GM18519 (cell line): ENCODE measurements at regions not wholly inside any gene's neighbourhood (a gene's known extent, or its start where the extent isn't known, plus 50 kb on each side); places are given as distances from the start of the nearest gene placed in this dataset.
"Not testable (repeated sequence)": the region's sequence is repeated elsewhere in the genome, so short reads cannot be mapped to it uniquely, and the experiment has no call there.

Experiments
- ATAC-seq: cut with Tn5 transposase; IDR thresholded peaks from one replicate; pipeline ENCODE4 v1.9.1; 2021; ENCODE audit warnings: mild to moderate bottlenecking, moderate library complexity; ENCODE audit not compliant: unreplicated experiment, low FRiP score

DNA sequence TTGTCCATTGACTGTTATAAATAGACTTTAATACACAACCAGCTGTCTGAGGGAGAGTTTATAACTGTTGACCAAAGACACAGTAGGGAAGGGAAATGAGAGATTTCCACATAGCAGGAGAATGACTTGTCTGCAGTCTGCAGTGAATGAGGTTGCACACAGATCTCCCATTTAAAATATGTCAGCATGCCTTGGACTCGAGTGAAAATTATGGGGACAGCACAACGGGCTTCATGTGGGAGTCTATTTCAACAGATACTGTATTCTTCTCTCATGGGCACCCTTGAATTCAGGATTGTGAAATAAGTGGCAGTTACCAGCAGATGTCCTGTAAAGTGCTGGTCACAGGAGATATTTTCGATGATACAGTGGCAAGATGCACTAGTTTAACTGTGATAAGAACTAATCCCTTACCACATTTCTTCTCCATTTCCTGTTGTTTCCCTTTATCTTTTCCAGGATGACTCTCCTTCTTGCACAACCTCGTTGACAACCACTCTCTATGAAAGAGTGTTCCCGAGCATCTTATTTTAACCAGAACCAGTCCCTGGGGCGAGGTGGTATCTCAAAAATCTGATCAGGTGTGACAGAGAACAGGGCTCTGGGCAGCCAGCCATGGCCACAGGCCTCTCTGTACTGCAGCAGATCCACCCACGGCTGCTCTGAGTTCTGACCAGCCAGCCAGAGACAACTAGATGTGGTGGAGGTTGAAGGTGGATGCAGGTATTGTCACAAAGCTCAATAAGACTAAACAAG is 51.5 kb upstream of the MAP3K1 start:
- ATAC-seq, result no peak

DNA sequence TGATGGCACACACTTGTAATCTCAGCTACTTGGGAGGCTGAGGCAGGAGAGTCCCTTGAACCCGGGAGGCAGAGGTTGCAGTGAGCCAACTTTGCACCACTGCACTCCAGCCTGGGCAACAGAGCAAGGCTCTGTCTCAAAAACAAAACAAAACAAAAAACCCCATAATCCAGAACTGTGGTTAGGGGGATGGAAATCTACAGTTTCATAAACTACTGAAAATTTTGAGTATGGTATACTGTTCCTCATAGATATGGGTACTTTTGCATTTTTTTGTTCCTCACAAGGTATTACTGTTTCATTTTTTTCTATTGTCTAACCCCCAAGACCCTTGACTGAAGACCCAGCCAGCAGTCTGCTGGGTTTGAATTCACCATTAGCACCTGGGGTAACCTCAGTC is 52.2 kb upstream of the MAP3K1 start:
- no peak for ATAC-seq

DNA sequence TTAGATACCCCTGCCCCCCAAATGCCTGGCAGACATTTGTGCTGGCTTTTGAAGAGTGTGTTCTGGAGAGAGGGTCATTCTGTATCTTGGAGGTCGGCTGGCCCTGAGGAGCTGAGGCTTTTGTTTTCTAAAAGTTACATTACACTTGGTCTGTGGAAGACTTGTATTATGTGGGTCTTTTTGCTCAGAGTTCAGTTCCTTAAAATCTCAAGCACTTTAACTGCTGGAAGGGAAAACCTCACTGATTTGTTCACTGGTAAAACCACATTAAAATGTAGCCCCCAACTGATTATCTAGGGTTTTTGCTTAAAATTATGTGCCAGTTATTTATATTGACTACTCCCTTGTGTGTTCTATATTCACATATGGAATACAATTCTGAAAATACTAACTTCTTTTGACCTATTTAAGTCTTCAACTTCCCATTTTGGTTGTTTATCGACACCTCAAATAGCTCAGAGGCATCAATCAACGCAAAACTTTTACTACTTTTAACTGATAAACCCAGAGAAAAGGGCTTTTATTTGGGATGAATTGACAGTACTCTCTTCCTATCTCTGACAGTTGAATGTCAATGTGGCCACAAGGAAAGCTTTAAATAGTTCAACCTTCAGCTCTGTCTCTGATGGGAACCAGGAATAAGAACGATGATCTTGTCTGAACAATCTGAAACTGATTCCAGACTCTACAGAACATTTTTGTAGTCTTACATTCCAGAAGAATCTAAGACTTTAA is 54.0 kb upstream of the MAP3K1 start:
- ATAC-seq, result no peak

DNA sequence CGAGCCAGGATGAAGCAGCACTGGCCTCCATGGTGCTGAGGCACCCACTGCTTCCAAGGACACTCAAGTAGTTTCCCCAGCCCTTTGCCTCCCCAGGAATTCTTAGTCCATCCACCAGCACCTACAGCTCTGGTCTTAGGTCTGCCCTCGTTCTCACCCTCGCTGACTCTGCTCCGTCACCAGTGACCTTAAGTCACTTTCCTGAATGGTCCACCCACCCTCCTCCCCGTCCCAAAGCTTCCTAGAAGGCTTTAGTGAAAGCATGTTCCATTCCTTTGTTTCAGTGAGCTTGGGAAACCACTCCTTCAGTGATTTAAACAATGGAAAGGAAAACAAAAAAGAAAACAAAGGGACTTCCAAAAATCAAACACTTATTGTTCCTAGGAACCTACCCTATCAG is 54.6 kb upstream of the MAP3K1 start:
- no peak for ATAC-seq

DNA sequence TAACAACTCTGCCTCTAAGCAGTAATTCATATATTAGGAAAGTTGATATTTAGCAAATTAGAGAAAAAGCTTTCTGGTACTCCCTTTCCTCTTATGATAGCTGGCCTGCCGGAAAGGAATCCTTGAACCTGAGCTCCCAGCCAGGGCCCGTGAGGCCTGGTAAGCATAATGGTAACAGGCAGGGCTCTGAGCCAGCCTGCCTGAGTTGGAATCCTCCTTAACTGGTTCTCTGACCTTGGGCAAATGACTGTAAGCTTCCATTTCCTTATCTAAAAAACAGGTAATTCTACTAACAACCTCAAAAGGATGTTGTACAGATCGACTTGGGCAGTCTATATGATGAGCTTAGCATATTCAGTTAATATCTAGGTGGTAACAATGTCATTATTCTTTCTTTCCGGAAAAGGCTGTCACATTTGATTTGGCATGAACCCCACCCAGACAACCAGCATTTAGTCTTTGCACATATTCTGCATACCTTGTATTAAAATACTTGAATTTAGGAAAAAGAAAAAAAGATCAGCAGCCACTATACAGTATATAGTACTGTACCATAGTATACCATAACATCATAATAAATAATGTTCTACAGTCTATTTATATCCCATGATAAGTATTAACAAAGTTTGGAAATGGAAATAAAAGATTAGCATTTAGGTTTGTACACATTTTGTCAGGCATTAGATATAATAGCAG is 55.7 kb upstream of the MAP3K1 start:
- no peak for ATAC-seq

DNA sequence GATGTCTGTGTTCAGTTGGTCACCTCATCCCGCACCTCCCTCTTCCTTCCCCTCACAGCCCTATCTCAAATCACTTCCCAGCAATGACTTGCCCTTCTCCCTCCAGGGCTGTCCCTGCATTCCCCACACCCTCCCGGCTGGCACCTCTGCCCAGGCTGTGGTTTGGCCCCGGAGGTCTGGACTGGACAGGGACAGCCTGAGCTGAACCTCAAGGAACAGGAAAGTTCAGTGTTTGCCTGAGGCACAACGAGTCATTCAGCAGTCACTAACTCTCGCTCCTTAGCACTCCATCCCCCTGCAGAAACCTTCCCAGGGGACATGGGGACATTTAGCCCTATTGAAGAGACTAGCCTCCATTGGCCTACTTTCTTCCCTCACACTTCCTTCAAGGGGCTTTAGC is 58.3 kb upstream of the MAP3K1 start:
- no peak for ATAC-seq

DNA sequence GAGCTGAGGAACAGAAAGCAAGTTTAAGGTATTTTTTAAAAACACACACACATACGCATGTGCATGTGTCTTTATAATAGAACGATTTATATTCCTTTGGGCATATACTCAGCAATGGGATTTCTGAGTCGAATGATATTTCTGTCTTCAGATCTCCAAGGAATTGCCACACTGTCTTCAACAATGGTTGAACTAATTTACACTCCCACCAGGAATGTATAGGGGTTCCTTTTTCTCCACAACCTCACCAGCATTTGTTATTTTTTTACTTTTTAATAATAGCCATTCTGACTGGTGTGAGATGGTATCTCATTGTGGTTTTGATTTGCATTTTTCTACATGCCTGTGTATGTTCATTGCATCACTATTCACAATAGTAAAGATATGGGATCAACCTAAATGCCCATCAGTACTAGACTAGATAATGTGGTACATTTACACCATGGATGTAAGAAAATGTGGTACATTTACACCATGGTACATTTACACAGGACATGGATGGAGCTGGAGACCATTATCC is 60.3 kb upstream of the MAP3K1 start:
- no peak for ATAC-seq

DNA sequence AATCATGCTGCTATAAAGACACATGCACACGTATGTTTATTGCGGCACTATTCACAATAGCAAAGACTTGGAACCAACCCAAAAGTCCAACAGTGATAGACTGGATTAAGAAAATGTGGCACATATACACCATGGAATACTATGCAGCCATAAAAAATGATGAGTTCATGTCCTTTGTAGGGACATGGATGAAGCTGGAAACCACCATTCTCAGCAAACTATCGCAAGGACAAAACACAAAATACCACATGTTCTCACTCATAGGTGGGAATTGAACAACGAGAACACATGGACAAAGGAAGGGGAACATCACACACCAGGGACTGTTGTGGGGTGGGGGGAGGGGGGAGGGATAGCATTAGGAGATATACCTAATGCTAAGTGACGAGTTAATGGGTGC is 61.8 kb upstream of the MAP3K1 start:
- not testable (repeated sequence) for ATAC-seq

DNA sequence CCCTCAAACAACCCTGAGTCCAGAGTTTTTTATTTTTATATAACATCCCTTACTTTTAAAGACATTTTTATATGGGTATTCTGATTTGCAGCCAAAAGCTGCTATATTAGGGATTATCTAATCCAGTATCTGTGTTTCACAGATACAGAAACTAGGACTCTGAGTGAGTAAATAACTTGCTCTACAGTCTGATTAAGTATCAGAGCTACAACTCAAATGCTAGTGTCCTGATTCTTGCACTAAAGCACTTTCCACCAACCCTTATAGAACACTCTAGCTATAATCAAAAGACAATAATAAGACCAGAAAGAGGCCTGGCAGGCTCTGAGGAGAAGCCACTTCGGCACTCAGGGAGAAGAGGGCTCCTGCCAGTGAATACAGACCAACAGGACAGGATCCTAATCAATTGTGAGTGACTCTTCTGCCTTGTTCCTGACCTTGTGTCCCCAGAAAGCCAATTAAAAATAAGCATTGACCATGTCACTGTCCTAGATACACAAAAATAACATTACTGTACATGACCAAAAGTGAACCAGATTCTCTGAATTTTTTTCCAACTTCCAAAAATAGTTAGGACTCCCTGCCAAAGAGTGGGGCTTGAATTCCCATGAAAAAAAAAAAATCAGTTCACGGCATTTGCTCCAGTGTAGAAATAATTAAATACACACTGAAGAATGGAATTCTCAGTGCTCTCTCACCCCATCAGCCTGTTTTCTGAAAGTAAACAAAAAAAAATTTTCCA is 63.6 kb upstream of the MAP3K1 start:
- ATAC-seq, result no peak

DNA sequence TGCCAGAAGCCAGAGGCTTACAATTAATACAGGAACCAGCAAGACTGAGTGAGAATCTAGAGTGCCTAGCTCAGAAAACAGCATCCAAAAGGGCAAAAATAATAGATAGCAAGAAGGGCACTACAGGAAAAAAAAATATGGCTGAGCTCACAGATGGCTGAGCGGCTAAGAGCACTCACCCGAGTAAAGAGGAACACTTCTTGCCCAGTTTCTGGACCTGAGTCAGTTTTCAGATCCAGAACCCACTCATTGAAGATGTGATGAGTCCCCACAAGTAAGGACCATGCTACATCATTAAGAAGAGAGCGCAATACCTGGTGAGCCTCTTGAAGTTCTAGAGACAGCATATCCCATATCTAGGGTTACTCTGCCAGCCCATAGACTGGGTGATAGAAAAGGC is 65.5 kb upstream of the MAP3K1 start:
- ATAC-seq, result no peak

DNA sequence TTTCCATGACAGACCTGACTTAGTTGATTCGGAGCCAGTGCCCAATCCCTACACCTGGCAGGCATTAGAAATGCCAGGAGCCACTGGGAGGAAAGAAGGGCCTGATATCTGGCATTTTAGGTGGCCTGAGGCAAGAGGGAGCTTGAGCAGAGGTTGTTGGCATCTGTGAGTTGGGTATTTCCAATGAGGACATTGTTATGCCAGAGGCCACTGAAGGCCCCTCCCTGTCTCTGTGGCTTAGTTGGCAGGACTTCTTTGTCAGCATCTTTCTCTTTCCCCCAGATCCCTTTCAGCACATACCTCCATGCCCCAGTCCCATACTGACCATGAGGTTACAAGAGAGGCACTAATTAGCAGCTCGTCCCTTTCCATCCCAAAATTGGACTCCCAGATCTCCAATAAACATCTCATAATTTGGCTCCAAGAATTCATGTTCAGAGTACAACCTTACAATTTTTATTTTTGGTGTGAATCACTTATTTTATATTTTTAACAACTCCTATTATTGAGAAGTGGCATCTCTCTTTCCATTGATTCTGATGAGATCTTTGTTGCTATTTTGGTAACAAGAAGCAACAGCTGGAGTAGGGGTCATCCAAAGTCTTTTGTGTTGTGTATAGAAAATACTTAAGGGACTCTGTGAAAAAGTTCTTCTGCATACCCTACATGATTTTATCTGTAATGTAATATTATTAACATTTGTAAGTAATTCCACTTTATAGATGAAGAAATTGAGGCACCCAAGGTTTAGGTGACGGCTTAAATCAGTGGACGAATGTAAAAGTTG is 68.6 kb upstream of the MAP3K1 start:
- ATAC-seq, result no peak

DNA sequence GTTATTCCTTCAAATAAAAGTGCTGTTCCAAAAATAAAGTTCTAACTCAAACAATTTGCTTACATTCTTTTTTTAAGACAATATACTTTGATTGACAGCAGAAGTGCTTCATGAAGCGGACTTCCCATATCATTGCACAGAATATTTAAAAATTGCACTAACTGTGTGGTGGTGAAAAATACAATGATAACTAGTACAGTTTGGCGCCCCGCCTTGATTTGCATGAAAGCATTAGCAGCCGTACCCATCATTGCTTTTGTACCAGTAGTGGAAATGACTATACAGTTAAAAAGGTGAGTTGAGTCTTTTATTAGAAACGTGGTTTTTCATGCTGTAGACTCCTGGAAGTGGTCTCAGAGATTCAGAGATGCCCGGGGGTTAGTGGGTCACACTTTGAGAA is 69.5 kb upstream of the MAP3K1 start:
- ATAC-seq, result no peak

DNA sequence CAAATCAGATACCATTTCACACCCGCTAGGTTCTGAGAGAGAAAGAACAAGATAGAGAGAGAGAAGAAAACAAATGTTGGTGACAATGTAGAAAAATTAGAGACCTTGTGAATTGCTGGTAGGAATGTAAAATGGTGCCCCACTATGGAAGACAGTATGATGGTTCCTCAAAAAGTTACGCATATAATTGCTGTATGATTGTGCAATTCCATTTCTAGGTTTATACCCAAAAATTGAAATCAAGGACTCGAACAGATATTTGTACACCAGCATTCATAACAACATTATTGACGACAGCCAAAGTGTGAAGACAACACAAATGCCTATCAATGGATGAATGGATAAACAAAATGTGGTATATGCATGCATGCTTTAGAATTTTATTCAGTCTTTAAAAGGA is 74.5 kb upstream of the MAP3K1 start:
- no peak for ATAC-seq

DNA sequence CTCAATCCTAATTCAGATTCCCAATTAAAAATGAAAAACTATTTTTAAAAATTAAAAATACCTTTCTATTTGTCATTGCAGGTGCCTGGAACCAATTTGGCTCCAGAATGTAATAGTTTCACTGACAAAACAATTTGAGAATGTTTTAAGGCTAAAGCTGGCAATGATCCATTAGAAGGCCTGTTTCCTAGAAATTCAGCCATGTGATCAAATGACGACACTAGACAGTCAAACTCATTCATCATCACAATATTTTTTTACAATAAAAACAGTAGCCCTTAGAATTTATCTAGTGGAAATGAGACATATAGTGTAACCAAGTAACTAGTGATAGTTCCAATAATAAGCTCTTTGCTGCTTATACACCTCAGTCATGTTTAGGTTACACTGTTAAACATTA is 75.4 kb upstream of the MAP3K1 start:
- ATAC-seq, result no peak

DNA sequence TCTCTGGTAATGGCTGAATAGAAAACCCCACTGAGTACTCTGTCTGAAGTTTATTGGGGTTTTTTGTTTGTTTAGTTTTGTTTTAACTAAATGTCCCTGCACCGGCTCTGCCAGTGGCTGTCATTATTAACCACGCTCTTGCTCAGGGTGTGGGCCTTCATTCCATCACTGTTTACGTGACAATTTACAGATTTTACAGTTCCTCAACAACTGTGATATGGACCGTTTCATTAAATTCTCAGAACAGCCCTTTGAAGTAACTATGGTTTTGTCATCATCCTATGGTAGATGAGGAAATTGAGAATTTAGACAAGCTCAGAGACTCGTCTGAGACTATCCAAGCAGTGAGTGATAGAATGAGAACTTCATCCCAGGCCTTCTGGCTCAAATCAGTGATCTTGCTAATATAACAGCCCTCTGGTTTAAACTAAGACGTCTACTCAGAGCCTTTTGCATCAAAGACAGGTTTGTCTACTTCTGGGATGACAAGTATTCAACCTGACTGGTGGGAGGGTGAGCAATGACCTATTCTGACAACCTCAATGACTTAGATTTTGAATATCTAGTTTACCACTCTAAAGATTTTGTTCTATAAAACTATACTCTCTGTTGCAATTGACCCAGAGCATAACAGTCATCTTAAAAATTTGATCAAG is 77.3 kb upstream of the MAP3K1 start:
- no peak for ATAC-seq

DNA sequence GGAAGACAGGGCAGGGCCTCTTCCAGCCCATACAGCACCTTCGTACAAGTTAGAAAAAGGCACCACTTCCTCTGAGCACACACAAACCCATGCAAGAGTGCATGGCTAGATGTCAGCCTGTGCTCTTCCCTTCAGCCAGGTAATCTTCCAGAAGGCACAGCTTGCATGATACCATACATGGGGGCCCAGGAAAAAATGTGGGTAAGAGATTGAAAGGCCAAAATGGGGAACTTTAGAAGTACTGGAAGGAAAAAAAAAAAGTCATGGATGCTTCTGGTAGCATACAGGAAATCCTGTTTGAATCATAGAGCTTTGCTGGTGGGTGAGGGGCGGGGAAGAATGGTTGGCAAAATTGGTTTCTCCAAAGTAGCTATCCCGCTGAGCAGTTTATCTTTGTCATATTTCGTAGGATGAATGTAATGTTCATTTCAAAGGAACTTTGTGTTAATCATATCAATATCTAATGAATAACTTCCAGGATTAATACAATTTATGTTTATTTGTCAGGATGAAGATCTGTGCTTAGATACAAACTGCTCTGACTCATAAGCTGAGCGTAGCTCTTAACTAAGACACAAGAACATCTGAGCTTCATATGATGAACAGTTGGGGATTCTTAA is 78.2 kb upstream of the MAP3K1 start:
- no peak for ATAC-seq

DNA sequence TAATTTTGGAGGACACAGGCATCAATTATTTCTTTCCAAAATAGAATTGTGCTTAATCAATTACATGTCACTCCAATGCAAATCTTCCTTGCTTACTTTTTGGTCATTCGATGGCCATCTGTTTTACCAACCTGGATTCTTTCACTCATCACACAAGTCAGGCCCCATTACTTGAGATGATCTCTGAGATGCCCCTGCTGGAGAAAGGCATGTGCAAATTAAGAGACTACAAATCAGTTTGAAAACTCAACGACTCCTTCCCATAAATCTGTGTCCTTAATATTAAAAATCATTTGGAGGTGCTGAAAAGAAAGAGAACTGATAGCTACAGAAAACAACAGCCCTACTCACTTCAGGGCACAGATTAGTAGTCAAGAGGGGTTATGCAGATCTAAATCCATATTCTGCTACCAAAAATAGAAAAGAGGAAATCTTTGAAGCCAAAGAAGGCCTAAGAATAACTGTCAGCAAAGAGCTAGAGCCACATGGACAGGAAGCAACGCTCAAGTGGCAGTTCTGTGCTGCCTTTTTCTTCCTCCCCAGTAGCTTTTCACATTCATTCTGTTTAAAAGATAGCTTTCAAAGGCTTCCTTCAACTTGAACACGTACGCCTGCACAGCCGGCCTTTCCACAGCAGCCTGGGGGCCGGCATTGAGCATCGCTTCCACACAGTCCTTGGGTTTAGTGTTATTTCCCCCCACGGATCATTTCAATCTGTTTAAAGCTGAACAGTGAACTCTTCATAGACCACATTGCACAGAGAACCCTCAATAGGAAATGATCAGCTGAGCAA is 79.3 kb upstream of the MAP3K1 start:
- no peak for ATAC-seq

DNA sequence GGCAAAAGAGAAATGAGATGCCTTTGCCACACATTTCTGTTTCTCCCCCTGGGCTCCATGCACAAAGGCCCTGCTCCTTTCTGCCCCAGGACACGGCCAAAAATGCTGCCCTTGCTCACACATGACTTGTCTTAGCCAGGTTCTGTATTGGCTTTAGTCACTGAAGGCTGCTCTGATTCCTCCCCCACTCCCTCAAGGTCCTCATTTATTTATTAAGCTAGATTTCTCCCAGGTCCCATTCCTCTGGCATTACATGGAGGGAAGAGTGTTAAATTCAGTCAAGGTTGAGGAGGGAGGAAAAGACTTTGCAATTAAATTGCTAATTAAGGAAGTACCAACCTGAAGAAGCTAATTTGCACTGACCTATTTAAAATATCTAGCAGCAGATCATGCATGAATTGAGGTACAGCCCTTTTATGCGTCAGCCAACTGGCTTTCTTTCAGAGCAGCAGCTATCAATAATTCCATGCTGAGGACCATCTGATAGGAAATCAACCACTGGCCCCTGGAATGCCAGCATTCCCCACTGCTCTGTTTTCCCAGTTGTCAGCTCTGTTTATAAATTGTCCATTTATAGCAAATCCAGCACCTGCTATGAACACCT is 81.2 kb upstream of the MAP3K1 start:
- ATAC-seq, result no peak
